Gastroesophageal sphincter (tissue), 4 donors: ENCODE measurements at regions not wholly inside any gene's neighbourhood (a gene's known extent, or its start where the extent isn't known, plus 50 kb on each side); places are given as distances from the start of the nearest gene placed in this dataset.

Source experiments
- ATAC-seq: fragments of 150-250 bp; one replicate; pipeline ENCODE4 v1.9.1; 2016; ENCODE audit warnings: mild to moderate bottlenecking, moderate library complexity
- H3K27ac ChIP-seq, 4 donors: fragments of 200-600 bp; sonication (generic) in 3 of 4; 1 replicate in 3 of 4; 2 replicates in 1 of 4; pipeline ENCODE4 v1.5.1; 2016 to 2019
- H3K27me3 ChIP-seq: fragments of 200-600 bp; sonication (generic); one replicate; pipeline ENCODE4 v1.5.1; 2019
- H3K36me3 ChIP-seq, 2 donors: fragments of 200-600 bp; sonication (generic); one replicate each; pipeline ENCODE4 v1.5.1; 2019; ENCODE audit warnings: control low read depth in 1 of 2
- H3K4me1 ChIP-seq, 3 donors: fragments of 200-600 bp; sonication (generic); 1 replicate in 2 of 3; 2 replicates in 1 of 3; pipeline ENCODE4 v1.5.1; 2016 to 2019; ENCODE audit warnings: control low read depth in 2 of 3
- H3K4me3 ChIP-seq, 2 donors: fragments of 200-600 bp; sonication (generic); one replicate each; pipeline ENCODE4 v1.5.1; 2019; ENCODE audit warnings: mild to moderate bottlenecking in 1 of 2, moderate library complexity in 1 of 2
- H3K9me3 ChIP-seq, 3 donors: fragments of 200-600 bp; sonication (generic); one replicate each; pipeline ENCODE4 v1.5.1; 2017 to 2019; ENCODE audit warnings: control low read depth in 2 of 3
- CTCF ChIP-seq, 4 experiments: fragments of 200-600 bp in 2 of 4; fragments of 450-650 bp in 2 of 4; sonication (generic) in 1 of 4; IDR thresholded peaks; one replicate each; pipeline ENCODE4 v1.5.1; 2017 to 2019; ENCODE audit warnings: antibody characterized with exemption in 4 of 4, mild to moderate bottlenecking in 2 of 4, moderate library complexity in 2 of 4
- EP300 ChIP-seq: sonication (generic); formaldehyde crosslinking; IDR thresholded peaks from one replicate; pipeline ENCODE4 v1.6.1; 2017; ENCODE audit warnings: antibody characterized with exemption, mild to moderate bottlenecking
- POLR2A ChIP-seq, 2 donors: fragments of 450-650 bp; IDR thresholded peaks; one replicate each; pipeline ENCODE4 v1.6.1; 2017; ENCODE audit warnings: antibody characterized with exemption in 2 of 2, mild to moderate bottlenecking in 2 of 2, moderate library complexity in 1 of 2
- POLR2AphosphoS5 ChIP-seq: sonication (generic); formaldehyde crosslinking; IDR thresholded peaks from one replicate; pipeline ENCODE4 v1.6.1; 2017; ENCODE audit warnings: antibody characterized with exemption
- WGBS, 2 donors: methylation state at CpG; one replicate each; pipeline ENCODE4 v1.1.5; 2018; ENCODE audit warnings: low coverage in 1 of 2; 5-methylcytosine and 5-hydroxymethylcytosine counted together

- no peaks in the 10 kb centered on the region for H3K27me3 ChIP-seq
- ATAC-seq, result no peak
- no peaks in the 10 kb centered on the region for H3K4me1 ChIP-seq
- WGBS, 2 donors, result 83 to 95% methylated on average over 4 of the region's 4 CpGs
- no peaks in the 10 kb centered on the region for H3K9me3 ChIP-seq
- no peak overlapping the region for H3K27ac ChIP-seq
- TF ChIP-seq POLR2AphosphoS5 (no peak), CTCF (IDR thresholded peaks at IDR 0.05) (no peak), EP300 (no peak), POLR2A (IDR thresholded peaks at IDR 0.05) (no peak)
- no peak overlapping the region for H3K4me3 ChIP-seq
- H3K36me3 ChIP-seq, result no peaks in the 10 kb centered on the region
Measured at GRCh38 chr3:110858549-110858948, 213.1 kb upstream of the NECTIN3 start.

GRCh38 chr3:110859336-110859735, 212.3 kb upstream of the NECTIN3 start:
- ATAC-seq, result no peak
- WGBS, 2 donors, result 80% methylated on average over 1 to 4 of the region's 5 CpGs
- no peaks in the 10 kb centered on the region for H3K36me3 ChIP-seq

GRCh38 chr3:110859993-110860392, 211.6 kb upstream of the NECTIN3 start:
- TF ChIP-seq POLR2A (IDR thresholded peaks at IDR 0.05), result no peak
- no peak for TF ChIP-seq CTCF (IDR thresholded peaks at IDR 0.05)
- no peak for TF ChIP-seq POLR2AphosphoS5
- no peak for TF ChIP-seq EP300
- H3K9me3 ChIP-seq, result no peaks in the 10 kb centered on the region

More at GRCh38 chr3:110859336-110859735, 212.3 kb upstream of the NECTIN3 start:
- Histone ChIP-seq H3K27ac (no peak overlapping the region), H3K4me3 (no peak overlapping the region), H3K27me3 (no peaks in the 10 kb centered on the region), H3K9me3 (no peaks in the 10 kb centered on the region), H3K4me1 (no peaks in the 10 kb centered on the region)
- TF ChIP-seq POLR2A (IDR thresholded peaks at IDR 0.05) (no peak), CTCF (IDR thresholded peaks at IDR 0.05) (no peak), POLR2AphosphoS5 (no peak), EP300 (no peak)

GRCh38 chr3:110865934-110866333, 205.7 kb upstream of the NECTIN3 start:
- H3K27ac ChIP-seq, result no peak overlapping the region
- H3K9me3 ChIP-seq, result no peaks in the 10 kb centered on the region
- no peak for ATAC-seq
- no peak overlapping the region for H3K4me3 ChIP-seq
- 78 to 83% methylated on average over 4 of the region's 4 CpGs for WGBS, 2 donors
- TF ChIP-seq POLR2A (IDR thresholded peaks at IDR 0.05) (no peak), EP300 (no peak), POLR2AphosphoS5 (no peak), CTCF (IDR thresholded peaks at IDR 0.05) (no peak)
- no peaks in the 10 kb centered on the region for H3K27me3 ChIP-seq
- no peaks in the 10 kb centered on the region for H3K4me1 ChIP-seq
- H3K36me3 ChIP-seq, result no peaks in the 10 kb centered on the region

More at GRCh38 chr3:110859993-110860392, 211.6 kb upstream of the NECTIN3 start:
- WGBS, 2 donors, result 57 to 58% methylated on average over 4 of the region's 4 CpGs
- Histone ChIP-seq H3K4me3 (no peak overlapping the region), H3K27ac (no peak overlapping the region), H3K4me1 (no peaks in the 10 kb centered on the region), H3K27me3 (no peaks in the 10 kb centered on the region), H3K36me3 (no peaks in the 10 kb centered on the region)
- no peak for ATAC-seq

GRCh38 chr3:110868106-110868505, 203.5 kb upstream of the NECTIN3 start:
- no peak for TF ChIP-seq CTCF (IDR thresholded peaks at IDR 0.05)
- no peak for TF ChIP-seq EP300
- TF ChIP-seq POLR2AphosphoS5, result no peak
- no peak for TF ChIP-seq POLR2A (IDR thresholded peaks at IDR 0.05)
- Histone ChIP-seq H3K27ac (no peak overlapping the region), H3K4me1 (no peaks in the 10 kb centered on the region), H3K36me3 (no peaks in the 10 kb centered on the region), H3K4me3 (no peak overlapping the region), H3K9me3 (no peaks in the 10 kb centered on the region), H3K27me3 (no peaks in the 10 kb centered on the region)
- WGBS, 2 donors, result 67 to 100% methylated on average over 1 of the region's 1 CpG
- no peak for ATAC-seq
